ENCODE measurements at regions not wholly inside any gene's neighbourhood (a gene's known extent, or its start where the extent isn't known, plus 50 kb on each side); places are given as distances from the start of the nearest gene placed in this dataset.

DNA sequence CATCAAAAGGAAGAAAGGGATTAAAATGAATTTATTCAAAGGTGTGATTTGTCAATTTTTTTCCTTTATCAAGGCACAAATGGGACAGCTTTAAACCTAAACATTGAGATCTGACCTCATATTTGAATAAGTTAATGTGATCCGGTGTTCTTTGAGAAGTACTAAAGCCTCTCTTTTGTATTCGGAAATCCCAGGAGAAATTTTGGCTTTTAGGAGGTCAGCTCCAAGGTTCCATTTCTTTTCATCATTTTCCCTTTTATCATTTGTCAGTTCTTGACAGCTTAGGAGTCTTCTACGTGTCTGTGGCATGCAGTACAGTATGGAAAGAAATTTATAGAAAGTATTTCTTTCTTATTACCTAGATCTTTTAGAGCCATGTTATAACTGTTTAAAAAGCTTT, 873.4 kb upstream of the CDH8 start:
- no peak for DNase-seq
- no peaks in the 10 kb centered on the region for H3K36me3 ChIP-seq
- H3K27ac ChIP-seq: no peak overlapping the region
- H3K4me3 ChIP-seq: no peak overlapping the region
- no peaks in the 10 kb centered on the region for H3K27me3 ChIP-seq
- no peaks in the 10 kb centered on the region for H3K9me3 ChIP-seq
- TF ChIP-seq, protein P1, sequence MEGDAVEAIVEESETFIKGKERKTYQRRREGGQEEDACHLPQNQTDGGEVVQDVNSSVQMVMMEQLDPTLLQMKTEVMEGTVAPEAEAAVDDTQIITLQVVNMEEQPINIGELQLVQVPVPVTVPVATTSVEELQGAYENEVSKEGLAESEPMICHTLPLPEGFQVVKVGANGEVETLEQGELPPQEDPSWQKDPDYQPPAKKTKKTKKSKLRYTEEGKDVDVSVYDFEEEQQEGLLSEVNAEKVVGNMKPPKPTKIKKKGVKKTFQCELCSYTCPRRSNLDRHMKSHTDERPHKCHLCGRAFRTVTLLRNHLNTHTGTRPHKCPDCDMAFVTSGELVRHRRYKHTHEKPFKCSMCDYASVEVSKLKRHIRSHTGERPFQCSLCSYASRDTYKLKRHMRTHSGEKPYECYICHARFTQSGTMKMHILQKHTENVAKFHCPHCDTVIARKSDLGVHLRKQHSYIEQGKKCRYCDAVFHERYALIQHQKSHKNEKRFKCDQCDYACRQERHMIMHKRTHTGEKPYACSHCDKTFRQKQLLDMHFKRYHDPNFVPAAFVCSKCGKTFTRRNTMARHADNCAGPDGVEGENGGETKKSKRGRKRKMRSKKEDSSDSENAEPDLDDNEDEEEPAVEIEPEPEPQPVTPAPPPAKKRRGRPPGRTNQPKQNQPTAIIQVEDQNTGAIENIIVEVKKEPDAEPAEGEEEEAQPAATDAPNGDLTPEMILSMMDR (IDR thresholded peaks at IDR 0.05): no peak
- TF ChIP-seq POLR2A (IDR thresholded peaks at IDR 0.05): no peak
- TF ChIP-seq POLR2AphosphoS5 (IDR thresholded peaks at IDR 0.05): no peak
- no peak for TF ChIP-seq EP300 (IDR thresholded peaks at IDR 0.05; ENCODE audit: low read depth)
- 75 to 78% methylated on average over 3 of the region's 3 CpGs for WGBS, 2 donors (ENCODE audit: low coverage in 1 of 2)
- in situ Hi-C loops (cut with MboI; ENCODE audit: low pct_ligation_motif_present in 1 of 4, low pct_unique_long_range_greater_than_20kb in 1 of 4, low sequenced_read_pairs in 3 of 4): no loop called here
- intact Hi-C loops (cut with DNase I; ENCODE audit: low total_unique reads): no loop called here
- H3K4me1 ChIP-seq: no peaks in the 10 kb centered on the region

DNA sequence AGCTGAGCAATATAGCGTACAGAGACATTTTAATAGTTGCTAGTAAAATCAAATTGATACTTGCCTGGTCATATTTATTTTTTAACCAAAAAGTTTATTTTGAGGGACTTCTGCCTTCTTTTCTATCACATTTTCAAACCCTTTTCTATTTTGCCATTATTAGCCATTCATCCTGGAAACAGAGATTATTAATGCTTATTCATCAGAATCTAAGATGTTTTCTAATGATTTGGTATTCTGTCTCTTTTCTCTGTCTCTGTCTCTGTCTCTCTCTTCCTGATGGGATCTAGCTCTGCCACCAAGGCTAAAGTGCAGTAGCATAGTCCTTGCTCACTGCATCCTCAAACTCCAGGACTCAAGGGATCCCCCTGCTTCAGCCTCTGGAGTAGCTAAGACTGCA, 871.3 kb upstream of the CDH8 start:
- intact Hi-C loops (cut with DNase I; ENCODE audit: low total_unique reads) (no loop called here), in situ Hi-C loops (cut with MboI; ENCODE audit: low pct_ligation_motif_present in 1 of 4, low pct_unique_long_range_greater_than_20kb in 1 of 4, low sequenced_read_pairs in 3 of 4) (no loop called here)
- no peaks in the 10 kb centered on the region for H3K9me3 ChIP-seq
- H3K27ac ChIP-seq: no peak overlapping the region
- 90 to 91% methylated on average over 1 of the region's 1 CpG for WGBS, 2 donors (ENCODE audit: low coverage in 1 of 2)
- H3K4me3 ChIP-seq: no peak overlapping the region
- no peaks in the 10 kb centered on the region for H3K27me3 ChIP-seq
- DNase-seq: no peak
- TF ChIP-seq, protein P1 (IDR thresholded peaks at IDR 0.05): no peak
- TF ChIP-seq POLR2AphosphoS5 (IDR thresholded peaks at IDR 0.05) (no peak), POLR2A (IDR thresholded peaks at IDR 0.05) (no peak), EP300 (IDR thresholded peaks at IDR 0.05; ENCODE audit: low read depth) (no peak)
- H3K36me3 ChIP-seq: no peaks in the 10 kb centered on the region
- H3K4me1 ChIP-seq: no peaks in the 10 kb centered on the region

DNA sequence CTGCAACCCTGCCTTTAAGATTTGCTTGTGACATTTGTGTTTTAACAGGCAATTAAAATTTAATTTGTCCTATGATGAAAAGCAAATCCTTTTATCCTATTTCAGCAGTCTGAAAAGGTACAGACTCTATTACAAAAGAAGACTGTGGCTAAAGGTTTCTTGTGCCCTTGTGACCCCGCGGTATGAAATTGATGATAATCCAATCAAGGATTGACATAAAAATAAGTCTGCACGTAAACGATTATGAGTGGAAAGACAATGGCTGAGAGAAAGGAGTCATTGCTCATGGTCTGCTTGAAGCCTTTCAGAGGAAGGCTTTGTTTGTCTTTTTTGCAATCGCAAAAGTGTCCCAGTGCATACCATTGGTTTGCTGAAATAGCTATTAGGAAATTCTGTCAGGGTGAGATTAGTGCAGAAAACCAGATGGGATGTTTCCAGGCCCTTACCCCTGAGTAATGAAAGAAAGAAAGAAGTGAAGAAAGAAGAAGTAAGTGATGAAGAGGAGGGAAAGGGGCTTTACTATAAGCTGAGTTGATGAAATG, 867.8 kb upstream of the CDH8 start:
- Histone ChIP-seq H3K4me3 (no peak overlapping the region), H3K9me3 (no peaks in the 10 kb centered on the region), H3K27ac (no peak overlapping the region), H3K27me3 (no peaks in the 10 kb centered on the region), H3K36me3 (no peaks in the 10 kb centered on the region), H3K4me1 (no peaks in the 10 kb centered on the region)
- whole genome bisulfite sequencing, 2 donors (ENCODE audit: low coverage in 1 of 2): 62 to 69% methylated on average over 5 of the region's 5 CpGs
- no peak for DNase-seq
- TF ChIP-seq POLR2AphosphoS5 (IDR thresholded peaks at IDR 0.05) (no peak), EP300 (IDR thresholded peaks at IDR 0.05; ENCODE audit: low read depth) (no peak), POLR2A (IDR thresholded peaks at IDR 0.05) (no peak)
- TF ChIP-seq, protein P1 (IDR thresholded peaks at IDR 0.05): no peak
- in situ Hi-C loops (cut with MboI; ENCODE audit: low pct_ligation_motif_present in 1 of 4, low pct_unique_long_range_greater_than_20kb in 1 of 4, low sequenced_read_pairs in 3 of 4) (no loop called here), intact Hi-C loops (cut with DNase I; ENCODE audit: low total_unique reads) (no loop called here)

DNA sequence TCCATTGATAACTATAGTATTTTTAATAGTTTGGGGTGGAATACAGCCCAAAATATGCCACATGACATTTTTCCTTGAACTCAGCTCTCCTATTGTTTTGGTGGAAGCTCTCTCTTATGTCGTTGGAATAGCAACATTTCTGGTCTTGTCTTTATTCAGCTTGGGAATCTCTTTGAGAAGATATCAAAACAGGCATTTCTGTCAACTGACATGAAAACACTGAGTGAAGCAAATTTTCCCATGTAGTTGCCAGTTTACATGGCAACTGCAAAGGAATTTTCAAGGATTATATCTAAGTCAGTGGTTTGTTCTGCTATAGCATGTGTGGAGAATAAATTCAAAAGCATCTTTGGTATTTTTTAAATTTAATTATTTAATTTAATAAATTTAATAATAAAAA, 863.5 kb upstream of the CDH8 start:
- in situ Hi-C loops (cut with MboI; ENCODE audit: low pct_ligation_motif_present in 1 of 4, low pct_unique_long_range_greater_than_20kb in 1 of 4, low sequenced_read_pairs in 3 of 4) (no loop called here), intact Hi-C loops (cut with DNase I; ENCODE audit: low total_unique reads) (loop anchor here (2.0 kb wide), 1 partner anchor 31 kb away; no protein-coding TSS in a partner anchor)
- Histone ChIP-seq H3K4me3 (no peak overlapping the region), H3K4me1 (no peaks in the 10 kb centered on the region), H3K36me3 (no peaks in the 10 kb centered on the region), H3K27me3 (no peaks in the 10 kb centered on the region), H3K27ac (no peak overlapping the region), H3K9me3 (no peaks in the 10 kb centered on the region)
- no peak for DNase-seq
- 67 to 68% methylated on average over 1 of the region's 1 CpG for WGBS, 2 donors (ENCODE audit: low coverage in 1 of 2)
- no peak for TF ChIP-seq POLR2AphosphoS5 (IDR thresholded peaks at IDR 0.05)
- TF ChIP-seq POLR2A (IDR thresholded peaks at IDR 0.05): no peak
- TF ChIP-seq, protein P1 (IDR thresholded peaks at IDR 0.05): no peak
- no peak for TF ChIP-seq EP300 (IDR thresholded peaks at IDR 0.05; ENCODE audit: low read depth)

Measured in transverse colon (tissue), 4 donors.